ENCODE measurements at regions not wholly inside any gene's neighbourhood (a gene's known extent, or its start where the extent isn't known, plus 50 kb on each side); places are given as distances from the start of the nearest gene placed in this dataset.

GRCh38 chr6:90739802-90740201, 152.9 kb upstream of the MAP3K7 start:
- H3K9me3 ChIP-seq, result peaks cover 4% of the 10 kb centered on the region
- no peaks in the 10 kb centered on the region for H3K36me3 ChIP-seq (ENCODE audit: insufficient read depth in 1 of 2, low read depth in 1 of 2)
- WGBS, 3 donors, result 50 to 80% (median 67%) methylated on average over 4 of the region's 4 CpGs
- ATAC-seq, result no peak
- H3K4me3 ChIP-seq, result no peak overlapping the region
- H3K27ac ChIP-seq, result no peak overlapping the region
- H3K27me3 ChIP-seq (ENCODE audit: insufficient read depth in 3 of 3, low read length in 2 of 3), result no peaks in the 10 kb centered on the region
- no peaks in the 10 kb centered on the region for H3K4me1 ChIP-seq
- TF ChIP-seq CTCF (IDR thresholded peaks at IDR 0.05), result no peak
- intact Hi-C loops (cut with DNase I), result no loop called here
- no peak for DNase-seq

GRCh38 chr6:90739339-90739738, 152.5 kb upstream of the MAP3K7 start:
- 60 to 68% (median 61%) methylated on average over 7 of the region's 7 CpGs for WGBS, 3 donors
- intact Hi-C loops (cut with DNase I), result no loop called here
- Histone ChIP-seq H3K27me3 (ENCODE audit: insufficient read depth in 3 of 3, low read length in 2 of 3) (no peaks in the 10 kb centered on the region), H3K36me3 (ENCODE audit: insufficient read depth in 1 of 2, low read depth in 1 of 2) (no peaks in the 10 kb centered on the region), H3K4me3 (no peak overlapping the region), H3K4me1 (no peaks in the 10 kb centered on the region), H3K27ac (no peak overlapping the region), H3K9me3 (peaks cover 4% of the 10 kb centered on the region)
- no peak for ATAC-seq
- TF ChIP-seq CTCF (IDR thresholded peaks at IDR 0.05), result no peak
- DNase-seq, result no peak

- ATAC-seq (no peak), DNase-seq (no peak)
- H3K36me3 ChIP-seq (ENCODE audit: insufficient read depth in 1 of 2, low read depth in 1 of 2), result no peaks in the 10 kb centered on the region
- no peaks in the 10 kb centered on the region for H3K4me1 ChIP-seq
- intact Hi-C loops (cut with DNase I), result no loop called here
- H3K27me3 ChIP-seq (ENCODE audit: insufficient read depth in 3 of 3, low read length in 2 of 3), result no peaks in the 10 kb centered on the region
- no peak overlapping the region for H3K27ac ChIP-seq
- no peaks in the 10 kb centered on the region for H3K9me3 ChIP-seq
- 76 to 85% (median 79%) methylated on average over 2 of the region's 2 CpGs for WGBS, 3 donors
- H3K4me3 ChIP-seq, result no peak overlapping the region
- TF ChIP-seq CTCF (IDR thresholded peaks at IDR 0.05), result no peak
Observed at GRCh38 chr6:90730151-90730673, 143.3 kb upstream of the MAP3K7 start.

- ATAC-seq, result no peak
- H3K27me3 ChIP-seq (ENCODE audit: insufficient read depth in 3 of 3, low read length in 2 of 3), result no peaks in the 10 kb centered on the region
- intact Hi-C loops (cut with DNase I), result no loop called here
- no peak for TF ChIP-seq CTCF (IDR thresholded peaks at IDR 0.05)
- no peaks in the 10 kb centered on the region for H3K9me3 ChIP-seq
- H3K4me1 ChIP-seq, result no peaks in the 10 kb centered on the region
- H3K27ac ChIP-seq, result no peak overlapping the region
- no peaks in the 10 kb centered on the region for H3K36me3 ChIP-seq (ENCODE audit: insufficient read depth in 1 of 2, low read depth in 1 of 2)
- 66 to 80% (median 69%) methylated on average over 2 of the region's 2 CpGs for WGBS, 3 donors
- no peak for DNase-seq
- H3K4me3 ChIP-seq, result no peak overlapping the region
Observed at GRCh38 chr6:90729057-90729456, 142.2 kb upstream of the MAP3K7 start.

- no peaks in the 10 kb centered on the region for H3K36me3 ChIP-seq (ENCODE audit: insufficient read depth in 1 of 2, low read depth in 1 of 2)
- intact Hi-C loops (cut with DNase I), result no loop called here
- no peaks in the 10 kb centered on the region for H3K27me3 ChIP-seq (ENCODE audit: insufficient read depth in 3 of 3, low read length in 2 of 3)
- DNase-seq (no peak), ATAC-seq (no peak)
- no peak overlapping the region for H3K4me3 ChIP-seq
- no peaks in the 10 kb centered on the region for H3K9me3 ChIP-seq
- H3K4me1 ChIP-seq, result no peaks in the 10 kb centered on the region
- no peak for TF ChIP-seq CTCF (IDR thresholded peaks at IDR 0.05)
- 87 to 95% (median 93%) methylated on average over 2 of the region's 2 CpGs for WGBS, 3 donors
- no peak overlapping the region for H3K27ac ChIP-seq
Observed at GRCh38 chr6:90722648-90723047, 135.8 kb upstream of the MAP3K7 start.
